AG04449 (cell line): ENCODE measurements at regions not wholly inside any gene's neighbourhood (a gene's known extent, or its start where the extent isn't known, plus 50 kb on each side); places are given as distances from the start of the nearest gene placed in this dataset.

Experiments
- CTCF ChIA-PET: fragments of 350-600 bp; formaldehyde crosslinking; extraction: SDS; loops from one replicate; lab custom pipeline; 2021; ENCODE audit warnings: antibody characterized with exemption; lab: Yijun Ruan, JAX
- POLR2A ChIA-PET: fragments of 400-600, 350-600 bp; formaldehyde crosslinking; extraction: SDS; loops from one replicate; lab custom pipeline; 2020; ENCODE audit warnings: antibody characterized with exemption, inconsistent platforms; lab: Yijun Ruan, JAX
- DNase-seq: peaks from one replicate; pipeline ENCODE4 v3.0.0-alpha.2; 2010; ENCODE audit warnings: low read depth, low spot score
- H3K4me3 ChIP-seq: 2 replicates; pipeline ENCODE4 v1.5.1; 2011; ENCODE audit warnings: low read depth, mild to moderate bottlenecking, control low read depth, low read length
- CTCF ChIP-seq: IDR thresholded peaks from one replicate; pipeline ENCODE4 v1.5.1; 2011; ENCODE audit warnings: mild to moderate bottlenecking, moderate library complexity, low read length, control low read depth, inconsistent platforms; ENCODE audit not compliant: insufficient read depth; ENCODE audit errors: missing control alignments

GRCh38 chr7:85713171-85713570 lies 526.3 kb upstream of the SEMA3D start:
- POLR2A ChIA-PET: no interaction called here
- H3K4me3 ChIP-seq: no peak overlapping the region
- no peak for TF ChIP-seq CTCF
- CTCF ChIA-PET: no interaction called here
- no peak for DNase-seq

GRCh38 chr7:85711894-85712293 lies 525.0 kb upstream of the SEMA3D start:
- ChIA-PET CTCF (no interaction called here), POLR2A (no interaction called here)
- DNase-seq: no peak
- TF ChIP-seq CTCF: no peak
- H3K4me3 ChIP-seq: no peak overlapping the region

- ChIA-PET POLR2A (no interaction called here), CTCF (no interaction called here)
- H3K4me3 ChIP-seq: no peak overlapping the region
- DNase-seq: no peak
- no peak for TF ChIP-seq CTCF
Observed at GRCh38 chr7:85710960-85711359, 524.1 kb upstream of the SEMA3D start.

GRCh38 chr7:85708221-85708620 lies 521.4 kb upstream of the SEMA3D start:
- H3K4me3 ChIP-seq: no peak overlapping the region
- ChIA-PET POLR2A (no interaction called here), CTCF (no interaction called here)
- no peak for DNase-seq
- no peak for TF ChIP-seq CTCF

GRCh38 chr7:85705076-85705475 lies 518.2 kb upstream of the SEMA3D start:
- POLR2A ChIA-PET: no interaction called here
- H3K4me3 ChIP-seq: no peak overlapping the region
- TF ChIP-seq CTCF: no peak
- CTCF ChIA-PET: no interaction called here
- no peak for DNase-seq

GRCh38 chr7:85703251-85704010 lies 516.6 kb upstream of the SEMA3D start:
- no peak for TF ChIP-seq CTCF
- no peak overlapping the region for H3K4me3 ChIP-seq
- POLR2A ChIA-PET: no interaction called here

More at GRCh38 chr7:85703251-85704010, 516.6 kb upstream of the SEMA3D start:
- DNase-seq: no peak
- CTCF ChIA-PET: no interaction called here
